SKM-1 (cell line): ENCODE measurements at regions not wholly inside any gene's neighbourhood (a gene's known extent, or its start where the extent isn't known, plus 50 kb on each side); places are given as distances from the start of the nearest gene placed in this dataset.
"Not testable (repeated sequence)": the region's sequence is repeated elsewhere in the genome, so short reads cannot be mapped to it uniquely, and the experiment has no call there.

Source experiments
- DNase-seq: peaks from one replicate; lab custom pipeline; 2025; ENCODE audit not compliant: unreplicated experiment; lab: John Stamatoyannopoulos, UW

DNA sequence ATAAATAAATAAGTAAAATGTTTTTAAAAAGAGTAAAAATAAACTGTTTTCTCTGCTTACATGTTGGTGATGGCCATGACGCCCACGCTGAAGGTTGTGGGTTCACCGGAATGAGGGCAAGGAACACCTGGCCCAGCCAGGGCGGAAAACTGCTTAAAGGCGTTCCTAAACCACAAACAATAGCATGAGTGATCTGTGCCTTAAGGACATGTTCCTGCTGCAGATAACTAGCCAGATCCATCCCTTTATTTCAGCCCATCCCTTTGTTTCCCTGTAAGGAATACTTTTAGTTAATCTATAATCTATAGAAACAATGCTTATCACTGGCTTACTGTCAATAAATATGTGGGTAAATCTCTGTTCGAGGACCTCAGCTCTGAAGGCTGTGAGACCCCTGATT lies 63.3 kb upstream of the CEP78 start:
- not testable (repeated sequence) for DNase-seq

DNA sequence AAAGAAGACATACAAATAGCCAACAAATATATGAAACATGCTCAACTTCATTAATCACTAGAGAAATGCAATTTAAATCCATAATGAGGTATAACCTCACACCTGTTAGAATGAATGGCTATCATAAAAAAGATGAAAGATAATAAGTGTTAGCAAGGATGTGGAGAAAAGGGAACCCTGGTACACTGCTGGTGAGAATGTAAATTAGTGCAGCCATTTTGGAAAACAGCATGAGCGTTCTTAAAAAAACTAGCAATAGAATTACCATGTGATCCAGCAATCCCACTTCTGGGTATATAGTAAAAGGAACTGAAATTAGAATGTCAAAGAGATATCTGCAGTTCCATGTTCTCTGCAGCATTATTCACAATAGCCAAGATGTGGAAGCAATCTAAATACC lies 64.2 kb upstream of the CEP78 start:
- no peak for DNase-seq

DNA sequence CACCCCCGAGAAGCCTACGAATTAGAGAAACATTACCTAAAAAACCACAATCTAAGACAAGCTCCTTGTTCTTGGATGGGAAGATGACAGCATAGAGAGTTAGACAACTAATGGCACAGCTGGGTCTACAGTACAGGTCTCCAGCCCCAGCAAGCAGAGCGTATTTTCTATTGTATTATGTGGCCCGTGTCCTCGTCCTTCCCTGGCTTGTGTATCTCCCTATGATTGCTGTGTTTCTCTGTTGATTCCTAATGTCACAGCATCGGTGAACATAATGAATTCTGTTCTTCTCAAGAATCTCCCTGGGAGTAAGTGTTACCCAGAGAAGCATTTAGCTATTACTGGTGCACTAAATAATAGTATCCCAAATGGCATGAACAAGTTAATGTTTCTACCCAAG lies 66.8 kb upstream of the CEP78 start:
- no peak for DNase-seq

DNA sequence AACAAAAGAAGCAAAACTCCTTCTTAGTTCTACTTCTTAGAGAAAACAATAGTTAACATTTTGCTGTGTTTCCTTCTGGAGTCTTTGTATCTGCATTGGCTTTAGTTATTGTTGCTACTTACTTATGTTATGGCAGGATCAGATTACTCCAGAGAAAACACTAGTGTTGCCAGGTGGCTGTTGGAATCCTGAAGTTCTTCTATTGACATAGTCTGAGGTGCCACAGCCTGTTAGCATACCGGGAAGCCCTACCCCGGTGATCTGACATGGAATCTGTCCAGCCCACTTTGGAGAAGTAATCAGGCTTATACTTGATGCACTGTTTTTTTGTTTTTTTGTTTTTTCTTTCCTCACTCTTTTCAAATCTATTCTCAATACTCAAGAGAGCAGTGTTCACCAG lies 68.5 kb upstream of the CEP78 start:
- no peak for DNase-seq

DNA sequence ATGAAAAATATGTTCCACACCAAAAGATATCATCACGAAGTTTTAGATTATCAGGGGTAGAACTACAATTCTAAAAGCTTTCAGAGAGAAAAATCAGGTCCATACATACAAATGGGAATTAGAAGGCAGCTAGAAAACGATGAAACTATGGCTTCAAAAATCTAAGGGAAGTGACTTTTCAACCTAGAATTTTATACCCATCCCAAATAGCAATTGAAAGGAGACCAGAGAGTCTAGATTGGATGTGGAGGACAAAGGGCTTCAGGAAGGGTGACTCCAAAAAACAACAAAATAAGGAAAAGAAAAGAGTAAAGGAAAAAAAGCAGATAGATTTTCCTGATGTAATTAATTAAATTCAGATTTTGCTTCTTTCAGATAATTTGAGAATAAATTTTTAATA lies 72.0 kb upstream of the CEP78 start:
- DNase-seq, result no peak

DNA sequence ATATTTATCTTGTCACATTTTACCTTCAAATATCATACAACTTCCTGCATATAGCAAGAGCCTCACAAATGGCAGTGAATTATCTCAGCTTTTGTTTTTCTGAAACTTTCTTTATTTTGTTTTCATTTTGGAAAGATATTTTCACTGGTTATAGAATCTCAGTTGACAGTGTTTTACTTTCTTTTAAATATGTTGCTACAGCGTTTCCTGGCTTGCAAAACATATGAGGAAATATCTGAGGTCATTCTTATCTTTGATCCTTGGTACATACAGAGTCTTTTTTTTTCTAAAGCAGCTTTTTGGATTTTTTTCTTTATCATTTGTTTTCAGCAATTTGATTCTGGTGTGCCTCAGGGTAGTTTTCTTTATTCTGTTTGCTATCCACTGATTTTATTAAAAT lies 77.6 kb upstream of the CEP78 start:
- DNase-seq, result no peak

DNA sequence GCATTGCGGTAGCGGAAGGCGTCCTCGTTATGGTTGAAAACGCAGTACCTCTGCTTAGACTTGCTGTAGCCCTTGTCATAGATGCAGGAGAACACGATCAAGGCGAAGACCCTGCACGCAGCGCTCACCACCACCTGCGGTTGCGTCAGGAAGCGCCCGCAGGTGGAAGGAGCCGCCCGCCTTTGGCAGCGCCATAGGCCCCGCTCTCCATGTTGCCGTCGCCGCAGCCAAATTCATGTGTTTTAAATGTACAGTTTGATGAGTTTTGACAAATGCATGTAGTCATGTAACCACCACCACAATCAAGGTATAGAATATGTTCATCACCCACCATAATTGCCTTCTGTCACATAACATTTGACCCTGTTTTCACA lies 84.9 kb upstream of the CEP78 start:
- DNase-seq, result no peak

DNA sequence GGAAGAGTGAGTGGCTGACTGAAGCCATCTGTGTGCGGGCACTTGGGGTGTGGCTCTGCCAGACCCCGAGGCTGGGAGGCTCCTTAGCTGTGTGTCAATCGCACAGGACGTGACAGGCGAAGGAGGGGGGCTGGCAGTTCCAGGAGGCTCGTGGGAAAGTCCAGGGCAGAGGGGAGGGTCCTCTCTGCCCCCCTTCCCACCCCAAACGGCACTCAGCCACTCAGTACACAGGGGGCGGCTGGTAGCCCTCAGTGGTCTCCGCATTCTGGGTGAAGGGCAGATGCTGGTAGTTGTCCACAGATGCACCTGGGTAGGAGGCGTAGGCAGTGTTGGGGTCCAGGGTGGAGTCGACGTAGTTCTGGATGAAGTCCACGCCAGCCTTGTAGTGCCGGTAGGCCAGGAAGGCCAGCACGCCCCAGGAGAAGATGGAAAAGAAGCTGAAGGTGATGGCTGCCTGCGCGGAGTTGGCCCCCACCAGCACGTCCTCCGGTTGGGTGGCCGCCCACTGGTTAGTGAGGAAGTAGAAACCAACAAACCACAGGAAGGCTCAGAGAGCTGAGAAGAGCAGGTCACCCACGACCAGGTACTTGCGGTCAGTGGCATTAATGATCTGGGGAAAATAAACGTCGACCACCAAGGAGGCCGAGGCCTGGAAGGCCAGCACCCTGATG lies 85.4 kb upstream of the CEP78 start:
- no peak for DNase-seq

DNA sequence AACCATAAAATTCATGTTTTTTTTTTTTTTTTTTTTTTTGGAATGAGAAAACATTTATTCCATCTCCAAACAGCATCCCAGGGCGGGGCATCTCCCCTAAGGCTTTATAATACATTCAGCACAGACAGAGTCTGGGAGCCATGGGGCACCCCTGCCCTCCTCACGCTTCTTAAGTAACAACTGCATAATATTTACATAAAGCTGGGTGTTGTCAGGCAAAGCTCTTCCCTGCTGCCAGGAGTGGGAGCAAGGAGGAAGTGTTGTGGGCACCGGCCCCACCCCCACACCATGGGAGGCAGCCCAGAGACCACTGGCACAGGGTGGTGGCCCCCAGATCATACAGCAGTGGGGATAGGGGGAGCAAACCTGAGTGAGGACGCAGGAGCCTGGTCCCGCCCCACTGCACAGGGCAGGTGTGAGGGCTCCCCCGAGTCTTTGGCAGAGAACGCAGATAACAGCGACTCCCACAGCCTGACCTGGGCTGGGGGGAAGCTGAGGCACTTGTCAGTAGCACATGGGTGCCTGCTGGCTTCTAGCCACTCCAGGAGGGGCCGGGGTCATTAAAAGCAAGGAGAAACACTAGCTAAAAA lies 86.1 kb upstream of the CEP78 start:
- no peak for DNase-seq

DNA sequence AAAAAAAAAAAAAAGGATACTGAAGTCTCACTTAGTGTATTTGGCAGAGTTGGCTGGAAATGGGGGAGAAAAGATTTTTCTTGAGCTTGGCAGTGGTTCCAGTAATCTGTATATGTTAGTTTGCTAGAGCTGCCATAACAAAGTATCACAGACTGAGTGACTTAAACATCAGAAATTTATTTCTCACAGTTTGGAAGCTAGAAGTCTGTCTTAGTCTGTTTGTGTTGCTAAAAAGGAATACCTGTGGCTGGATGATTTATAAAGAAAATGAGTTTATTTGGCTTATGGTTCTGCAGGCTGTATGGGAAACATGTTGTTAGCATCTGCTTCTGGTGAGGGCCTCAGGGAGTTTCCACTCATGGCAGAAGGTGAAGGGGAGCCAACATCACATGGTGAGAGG lies 89.6 kb upstream of the CEP78 start:
- DNase-seq, result no peak

DNA sequence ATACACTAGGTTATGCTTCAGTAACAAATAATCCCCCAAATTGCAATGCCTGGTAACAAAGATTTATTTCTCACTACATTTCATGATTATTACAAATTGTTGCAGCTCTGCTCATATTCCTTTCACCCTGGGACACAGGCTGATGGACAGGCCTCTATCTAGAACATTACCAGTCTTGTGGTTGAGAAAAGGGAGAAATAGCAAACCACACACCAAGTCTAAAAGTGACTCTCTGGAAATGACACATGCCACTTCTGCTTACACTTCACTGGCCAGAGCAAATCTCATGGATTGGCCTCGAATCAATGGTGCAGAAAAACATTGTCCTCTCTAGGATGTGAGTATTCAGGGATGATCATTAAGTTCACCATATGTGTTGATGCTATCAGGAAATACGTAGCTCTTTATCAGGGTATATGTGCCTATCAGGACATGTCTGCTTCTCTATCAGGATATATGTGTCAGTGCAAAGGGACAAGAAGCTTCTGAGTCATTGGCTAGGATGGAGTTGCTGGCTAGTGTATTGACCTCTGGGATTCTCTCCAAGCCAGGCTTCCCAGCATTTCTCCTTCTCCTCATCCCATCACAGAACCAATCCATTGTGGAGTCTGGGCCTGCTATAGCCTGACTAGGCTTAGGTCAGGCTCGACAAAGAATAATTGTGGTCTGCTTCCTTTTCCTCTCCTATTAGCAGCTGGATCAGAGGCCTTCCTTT lies 91.1 kb upstream of the CEP78 start:
- DNase-seq, result no peak

DNA sequence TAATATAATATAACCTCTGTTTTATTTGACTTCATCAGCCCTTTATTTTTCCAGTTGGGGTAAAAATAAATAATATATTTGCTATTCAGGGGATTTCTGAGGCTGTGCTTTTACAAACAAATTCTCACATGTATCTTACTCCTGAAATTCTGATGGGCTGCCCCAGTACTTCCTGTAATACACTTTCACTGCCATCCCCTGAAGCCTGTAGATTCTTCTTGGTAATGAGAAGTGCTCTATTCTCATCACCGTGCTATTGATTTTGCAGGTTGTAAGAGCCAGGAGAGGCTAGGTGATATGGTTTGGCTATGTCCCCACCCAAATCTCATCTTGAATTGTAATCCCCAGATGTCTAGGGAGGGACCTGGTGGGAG lies 91.9 kb upstream of the CEP78 start:
- no peak for DNase-seq

DNA sequence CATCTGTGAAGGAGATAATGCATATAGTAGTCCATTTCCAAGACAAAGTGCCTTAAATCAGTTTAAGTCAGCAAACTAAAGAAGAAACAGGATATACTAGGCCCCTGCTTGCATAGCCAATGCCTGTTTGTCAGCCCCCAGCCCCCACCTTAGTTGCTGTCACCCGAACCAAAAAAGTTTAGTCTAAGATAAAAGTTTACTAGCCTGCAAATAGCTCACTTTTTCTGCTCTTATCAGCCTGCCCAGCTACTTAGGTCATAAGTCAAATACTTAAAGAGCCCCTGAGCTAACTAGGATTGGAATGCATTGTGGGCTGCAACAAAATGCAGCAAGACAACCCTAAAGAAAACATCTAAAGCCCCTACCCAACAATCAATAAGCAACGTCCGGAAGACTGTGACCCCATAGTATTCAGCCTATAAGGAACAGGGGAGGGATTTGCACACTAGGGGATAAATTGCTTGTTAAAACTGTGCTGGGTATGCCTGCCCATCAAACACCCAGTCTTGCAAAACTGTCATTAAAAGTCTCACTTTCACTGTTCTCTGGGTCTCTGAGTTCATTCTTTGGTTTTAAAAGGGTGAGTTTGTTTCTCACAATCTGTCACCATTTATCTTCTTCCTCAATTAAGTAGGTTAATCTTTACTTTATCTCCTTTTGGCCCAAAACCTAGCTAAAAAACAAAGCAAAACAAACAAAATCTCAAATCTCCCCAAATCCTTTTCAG lies 92.4 kb upstream of the CEP78 start:
- no peak for DNase-seq

DNA sequence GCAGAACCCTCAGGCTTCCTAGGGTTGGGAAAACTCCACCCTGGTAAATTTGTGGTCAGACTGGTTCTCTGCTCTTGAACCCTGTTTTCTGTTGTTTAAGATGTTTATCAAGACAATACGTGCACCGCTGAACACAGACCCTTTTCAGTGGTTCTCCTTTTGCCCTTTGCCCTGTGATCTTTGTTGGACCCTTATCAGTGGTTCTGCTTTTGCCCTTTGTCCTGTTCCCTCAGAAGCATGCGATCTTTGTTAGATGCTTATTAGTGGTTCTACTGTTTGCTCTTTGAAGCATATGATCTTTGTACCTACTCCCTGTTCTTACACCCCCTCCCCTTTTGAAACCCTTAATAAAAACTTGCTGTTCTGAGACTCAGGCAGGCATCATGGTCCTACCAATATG lies 93.6 kb upstream of the CEP78 start:
- not testable (repeated sequence) for DNase-seq

DNA sequence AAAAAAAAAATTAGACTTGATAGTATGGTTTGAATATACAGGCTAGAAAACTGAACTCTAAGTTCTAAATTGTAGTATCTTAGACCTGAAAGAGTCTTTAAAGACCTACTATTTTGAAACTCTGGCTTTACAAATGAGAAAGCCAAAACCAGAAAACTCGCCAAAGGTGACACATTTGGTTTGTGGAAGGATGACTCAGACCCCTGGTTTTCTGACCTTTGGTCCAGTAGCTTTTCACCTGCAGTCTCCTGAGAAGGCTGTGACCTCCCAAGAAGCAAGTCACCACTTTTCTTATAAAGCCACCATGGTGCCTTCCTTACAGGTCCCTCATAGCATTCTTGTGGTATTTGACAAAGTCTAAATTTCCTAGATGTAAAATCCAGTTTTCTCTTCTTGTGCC lies 102.1 kb upstream of the CEP78 start:
- no peak for DNase-seq

DNA sequence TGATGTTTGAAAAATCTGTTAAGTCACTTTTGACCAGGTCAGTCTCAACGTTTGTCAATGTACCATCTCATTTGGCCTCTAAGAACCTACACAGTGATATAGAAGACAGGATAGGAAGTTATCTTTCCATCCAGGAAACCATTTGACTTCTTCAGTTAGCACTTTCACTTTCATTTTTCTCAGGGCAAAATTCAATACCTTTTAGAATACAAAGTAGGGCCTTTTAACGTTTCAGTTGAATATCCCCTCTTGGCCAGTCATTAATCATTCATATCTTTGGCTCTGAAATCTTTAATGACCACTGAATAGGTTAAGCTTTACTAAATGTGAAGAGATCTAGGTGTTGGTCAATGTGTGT lies 101.1 kb upstream of the GNAQ start:
- DNase-seq, result no peak

DNA sequence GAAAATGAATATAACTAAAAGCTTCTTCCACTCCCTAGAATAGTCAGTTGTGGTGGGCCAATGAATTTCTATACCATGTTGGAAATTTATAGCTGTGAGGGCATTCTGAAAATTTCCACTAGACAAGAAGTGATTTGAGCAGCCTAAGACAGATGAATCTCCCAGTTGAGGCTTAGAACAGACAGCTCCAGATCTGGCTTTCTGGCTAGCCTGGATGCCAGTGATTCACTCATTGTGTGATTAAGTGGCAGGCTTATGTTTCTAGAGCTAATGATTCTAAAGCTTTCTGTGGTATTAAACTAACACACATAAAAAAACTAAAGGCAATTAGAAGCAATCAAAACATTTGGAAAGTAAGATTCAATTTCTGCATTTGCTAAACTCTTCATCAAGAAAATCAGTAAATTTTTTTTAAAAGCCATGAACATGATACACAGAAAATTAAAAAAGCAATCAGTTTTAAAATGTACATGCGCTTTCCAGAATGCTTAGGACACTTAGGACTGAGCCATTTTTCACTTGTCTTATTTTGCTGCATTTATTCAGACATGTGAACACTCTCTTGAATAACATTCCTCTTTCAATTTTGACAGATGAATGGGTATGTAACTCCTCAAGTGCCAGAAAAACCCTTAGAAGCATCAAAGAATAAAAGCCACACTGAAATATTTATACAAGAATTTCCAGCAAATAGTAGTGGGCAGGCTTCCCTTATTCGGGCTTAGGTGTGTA lies 100.5 kb upstream of the GNAQ start:
- DNase-seq, result no peak

DNA sequence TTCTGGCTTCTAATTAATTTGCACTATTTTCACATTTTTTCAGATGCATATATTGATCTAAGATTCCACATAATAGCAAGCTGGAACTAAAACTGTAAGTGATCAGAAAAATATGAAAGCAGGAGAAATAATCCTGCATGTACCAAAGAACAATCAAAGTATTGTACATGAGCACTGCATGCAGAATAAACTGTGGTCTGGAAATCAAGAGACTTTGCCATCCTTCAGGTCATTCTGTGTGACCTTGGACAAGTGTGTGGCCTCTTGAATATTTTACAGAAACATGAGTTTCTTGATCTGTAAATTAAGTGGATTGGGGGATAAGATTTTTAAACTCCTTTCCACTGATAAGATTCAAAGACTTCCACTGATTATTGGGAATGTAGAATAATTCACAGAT lies 99.2 kb upstream of the GNAQ start:
- no peak for DNase-seq

DNA sequence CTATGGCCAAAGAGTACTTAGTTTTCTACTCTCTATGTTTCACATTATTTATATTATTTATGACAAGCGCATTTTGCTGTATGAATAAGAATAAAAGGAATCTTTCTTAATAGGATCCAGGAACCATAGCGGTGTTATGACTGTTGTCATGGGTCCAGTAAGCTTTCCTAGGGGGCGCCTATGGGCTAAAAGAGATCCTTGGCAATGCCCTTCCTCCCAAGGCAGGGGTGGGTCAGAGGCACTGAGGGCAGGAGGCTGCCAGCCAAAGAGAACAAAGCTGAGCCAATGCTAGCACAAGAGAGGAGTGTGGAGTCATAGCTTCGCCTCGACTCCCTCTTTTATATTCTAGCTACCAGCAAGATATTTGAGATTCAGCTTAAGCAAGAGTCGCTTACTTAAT lies 98.4 kb upstream of the GNAQ start:
- no peak for DNase-seq

DNA sequence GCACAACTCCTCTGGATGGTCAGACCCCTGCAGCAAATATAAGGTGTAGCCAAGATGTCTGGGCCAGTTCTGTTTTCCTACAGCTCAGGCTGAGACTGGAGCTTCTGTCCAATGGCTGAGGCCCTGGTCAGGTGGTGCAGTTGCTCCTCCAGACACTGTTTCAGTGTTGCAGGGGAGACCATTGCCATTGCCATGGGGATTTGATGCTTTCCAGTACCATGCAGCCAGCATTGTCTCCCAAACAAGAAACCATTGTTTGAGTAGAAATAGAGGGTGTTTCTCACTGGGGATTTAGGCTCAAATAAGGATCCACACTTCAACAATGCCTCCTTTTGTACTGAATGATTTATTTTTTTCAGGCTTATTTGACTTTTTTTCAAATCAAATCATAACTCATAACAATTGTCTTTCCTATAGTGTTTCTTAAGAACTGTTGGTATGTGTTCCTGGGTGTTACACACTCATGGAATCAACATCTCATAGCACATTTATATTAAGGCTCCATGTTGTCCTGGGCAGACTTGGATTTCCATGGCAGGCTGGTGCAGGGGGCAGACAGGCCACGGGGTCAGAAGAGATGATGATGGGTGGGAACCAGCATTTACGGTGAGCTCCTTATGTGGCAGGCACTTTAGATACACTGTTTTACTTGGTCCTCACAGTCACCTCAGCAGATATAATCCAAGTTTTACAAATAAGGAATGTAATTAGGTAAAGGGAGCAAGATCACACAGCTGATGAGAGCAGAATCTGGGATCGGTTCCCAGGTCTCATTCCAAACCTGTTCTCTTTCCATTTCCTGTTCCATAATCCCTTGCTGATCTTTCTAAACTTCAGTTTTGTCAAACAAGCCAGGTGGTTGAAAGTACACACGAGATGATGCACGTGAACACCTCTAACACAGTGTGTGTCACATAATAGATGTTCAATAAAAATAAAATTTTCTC lies 95.9 kb upstream of the GNAQ start:
- DNase-seq, result no peak
